ENCODE measurements at regions not wholly inside any gene's neighbourhood (a gene's known extent, or its start where the extent isn't known, plus 50 kb on each side); places are given as distances from the start of the nearest gene placed in this dataset.

- no peak overlapping the region for H3K27ac ChIP-seq (ENCODE audit: insufficient read depth, low read depth, low read length)
- no peak overlapping the region for H3K9ac ChIP-seq (replicated peaks; ENCODE audit: extremely low read depth, insufficient read depth, low read length)
- H3K4me2 ChIP-seq (ENCODE audit: insufficient read depth, low read length): no peak overlapping the region
- DNase-seq (ENCODE audit: low read depth, low spot score) (no peak), FAIRE-seq (no peak)
- BruUV-seq (replicated peaks): no TSS peak
- H3K36me3 ChIP-seq (ENCODE audit: control insufficient read depth in 2 of 2, extremely low read depth in 1 of 2, insufficient read depth in 2 of 2, low read length in 2 of 2): no peaks in the 10 kb centered on the region
- TF ChIP-seq POLR2AphosphoS5 (IDR thresholded peaks at IDR 0.05; ENCODE audit: insufficient read depth, low read depth, low read length): no peak
- no peaks in the 10 kb centered on the region for H3K4me1 ChIP-seq (ENCODE audit: control insufficient read depth, extremely low read depth, insufficient read depth, low read length)
- intact Hi-C loops (cut with micrococcal nuclease): no loop called here
- dilution Hi-C loops (cut with MboI; ENCODE audit: extremely low pct_ligation_motif_present, low sequenced_read_pairs): no loop called here
- H2AFZ ChIP-seq (ENCODE audit: low read depth, low read length): no peak overlapping the region
- ChIA-PET CTCF (no interaction called here), POLR2A (no interaction called here)
- H3K9me1 ChIP-seq (replicated peaks; ENCODE audit: control insufficient read depth, extremely low read depth, insufficient read depth, low read length): no peaks in the 10 kb centered on the region
- H3K27me3 ChIP-seq (ENCODE audit: control insufficient read depth in 2 of 2, insufficient read depth in 2 of 2, low read length in 2 of 2): peaks cover 0 to 3% of the 10 kb centered on the region in 2 experiments
- no peaks in the 10 kb centered on the region for H3K79me2 ChIP-seq (ENCODE audit: control insufficient read depth, insufficient read depth, low read length)
- H3K9me3 ChIP-seq (replicated peaks; ENCODE audit: control insufficient read depth, insufficient read depth, low read length): no peaks in the 10 kb centered on the region
- no peak overlapping the region for H3K4me3 ChIP-seq (replicated peaks in 1 of 3; ENCODE audit: insufficient read depth in 1 of 3, low read depth in 1 of 3, low read length in 3 of 3)
- H4K20me1 ChIP-seq (replicated peaks; ENCODE audit: control insufficient read depth, extremely low read depth, insufficient read depth, low read length): no peaks in the 10 kb centered on the region
These were observed 295.2 kb downstream of the SS18 start for GRCh38 chr18:25795213-25795612.

DNA sequence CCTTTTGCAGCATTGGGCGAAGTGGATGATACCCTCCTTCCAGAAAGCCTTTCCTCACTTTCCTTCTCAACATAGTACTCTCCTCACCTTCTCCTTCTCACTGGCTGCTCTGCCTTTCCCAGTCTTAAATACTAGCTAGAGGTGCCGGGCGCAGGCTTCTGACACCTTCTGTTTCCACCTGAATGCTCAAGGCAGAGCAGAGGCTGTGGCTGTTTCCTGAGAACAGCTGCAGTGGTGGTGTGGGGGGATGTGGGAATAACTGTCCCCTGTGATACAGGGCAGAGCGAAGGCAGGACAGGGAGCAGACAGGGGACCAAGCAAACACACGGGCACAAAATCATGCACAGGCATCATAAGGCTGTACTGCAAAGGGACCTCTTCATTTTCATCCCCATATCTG is 303.1 kb downstream of the SS18 start:
- H3K4me2 ChIP-seq (ENCODE audit: insufficient read depth, low read length): no peak overlapping the region

More for the DNA sequence above, 303.1 kb downstream of the SS18 start:
- dilution Hi-C loops (cut with MboI; ENCODE audit: extremely low pct_ligation_motif_present, low sequenced_read_pairs): no loop called here
- no peaks in the 10 kb centered on the region for H3K79me2 ChIP-seq (ENCODE audit: control insufficient read depth, insufficient read depth, low read length)
- no peaks in the 10 kb centered on the region for H3K4me1 ChIP-seq (ENCODE audit: control insufficient read depth, extremely low read depth, insufficient read depth, low read length)
- H3K4me3 ChIP-seq (replicated peaks in 1 of 3; ENCODE audit: insufficient read depth in 1 of 3, low read depth in 1 of 3, low read length in 3 of 3): no peak overlapping the region
- DNase-seq (ENCODE audit: low read depth, low spot score): no peak
- intact Hi-C loops (cut with micrococcal nuclease): no loop called here
- H2AFZ ChIP-seq (ENCODE audit: low read depth, low read length): no peak overlapping the region
- H3K36me3 ChIP-seq (ENCODE audit: control insufficient read depth in 2 of 2, extremely low read depth in 1 of 2, insufficient read depth in 2 of 2, low read length in 2 of 2): no peaks in the 10 kb centered on the region
- no peak overlapping the region for H3K27ac ChIP-seq (ENCODE audit: insufficient read depth, low read depth, low read length)
- TF ChIP-seq CTCF (IDR thresholded peaks at IDR 0.05; ENCODE audit: extremely low read depth in 1 of 2, insufficient read depth in 1 of 2, low read depth in 1 of 2, low read length in 2 of 2): no peak
- TF ChIP-seq JUN (IDR thresholded peaks at IDR 0.05; ENCODE audit: borderline replicate concordance, insufficient read depth, insufficient read length, low read depth): no peak
- TF ChIP-seq POLR2A (IDR thresholded peaks at IDR 0.05; ENCODE audit: low read depth, low read length): no peak
- no peak for TF ChIP-seq POLR2AphosphoS5 (IDR thresholded peaks at IDR 0.05; ENCODE audit: insufficient read depth, low read depth, low read length)
- no peak for TF ChIP-seq GATA2 (IDR thresholded peaks at IDR 0.05; ENCODE audit: insufficient read depth, insufficient read length, low read depth, low read length)
- no peak for TF ChIP-seq MYC (IDR thresholded peaks at IDR 0.05; ENCODE audit: low read depth, low read length)
- no TSS peak for BruUV-seq (replicated peaks)
- CTCF ChIA-PET: no interaction called here
- peaks cover 3 to 8% of the 10 kb centered on the region in 2 experiments for H3K27me3 ChIP-seq (ENCODE audit: control insufficient read depth in 2 of 2, insufficient read depth in 2 of 2, low read length in 2 of 2)
- no peaks in the 10 kb centered on the region for H3K9me1 ChIP-seq (replicated peaks; ENCODE audit: control insufficient read depth, extremely low read depth, insufficient read depth, low read length)
- H3K9me3 ChIP-seq (replicated peaks; ENCODE audit: control insufficient read depth, insufficient read depth, low read length): no peaks in the 10 kb centered on the region
- no peak overlapping the region for H3K9ac ChIP-seq (replicated peaks; ENCODE audit: extremely low read depth, insufficient read depth, low read length)
- no peak for FAIRE-seq
- H4K20me1 ChIP-seq (replicated peaks; ENCODE audit: control insufficient read depth, extremely low read depth, insufficient read depth, low read length): no peaks in the 10 kb centered on the region
- POLR2A ChIA-PET: no interaction called here
